Kidney capillary endothelial cell (primary cell): ENCODE measurements at regions not wholly inside any gene's neighbourhood (a gene's known extent, or its start where the extent isn't known, plus 50 kb on each side); places are given as distances from the start of the nearest gene placed in this dataset.

Source experiments
- DNase-seq: peaks from one replicate; pipeline ENCODE4 v3.0.0-alpha.2; 2018; ENCODE audit warnings: low spot score

DNA sequence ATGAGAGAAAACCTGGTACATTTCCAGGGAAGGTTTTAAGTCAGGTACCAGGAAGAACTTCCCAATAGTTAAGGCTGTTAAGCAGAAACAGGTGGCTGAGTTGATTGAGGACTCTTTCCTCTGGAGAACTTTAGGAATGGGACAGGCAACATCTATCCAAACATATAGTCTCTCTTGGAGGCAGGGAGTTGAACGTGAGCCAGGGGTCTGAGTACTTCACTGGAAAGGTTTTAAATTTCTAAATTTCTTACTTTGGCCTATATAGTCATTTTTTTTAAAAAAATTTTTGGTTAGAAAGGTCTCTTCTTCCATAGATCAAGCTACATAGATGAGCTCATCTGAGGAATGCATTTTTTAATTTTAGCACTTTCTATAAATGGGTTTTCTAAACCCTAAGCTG is 261.4 kb upstream of the TCF4 start:
- DNase-seq = no peak

DNA sequence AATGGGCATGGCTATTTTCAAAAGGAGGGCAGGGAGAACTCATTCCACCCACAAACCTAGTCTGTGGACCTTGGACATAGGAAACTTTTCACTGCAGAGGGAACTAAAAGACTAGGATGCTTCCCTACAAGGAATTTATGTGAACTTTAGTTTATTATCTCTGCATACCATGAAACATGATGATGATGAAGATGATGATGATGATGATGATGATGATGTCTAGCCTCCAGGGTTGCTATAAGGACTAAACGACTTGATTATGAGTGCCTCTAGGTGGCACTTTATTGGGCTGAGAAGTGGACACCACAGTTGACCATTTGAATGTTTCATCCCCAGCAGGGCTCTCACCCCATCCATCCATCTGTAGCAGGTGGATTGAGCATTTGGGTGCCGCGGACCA is 260.0 kb upstream of the TCF4 start:
- no peak for DNase-seq

DNA sequence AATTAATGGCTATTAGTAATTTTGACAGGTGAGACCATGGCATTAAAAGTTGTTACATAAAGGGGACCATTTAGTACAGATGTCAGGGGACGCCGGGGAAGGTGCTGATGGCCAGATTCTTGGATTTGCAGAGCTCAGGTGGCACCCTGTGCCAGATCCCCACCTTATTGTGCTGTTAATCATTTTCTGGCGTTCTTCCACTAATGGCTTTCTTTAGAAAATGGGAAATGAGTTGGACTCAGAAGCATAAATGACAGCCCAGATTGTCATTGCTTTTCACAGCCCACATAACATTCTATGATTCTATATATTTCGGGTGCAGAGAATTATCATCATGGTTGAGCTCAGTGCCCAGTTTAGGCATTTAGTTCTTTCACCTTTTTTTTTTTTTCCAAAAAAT is 257.2 kb upstream of the TCF4 start:
- DNase-seq = no peak

DNA sequence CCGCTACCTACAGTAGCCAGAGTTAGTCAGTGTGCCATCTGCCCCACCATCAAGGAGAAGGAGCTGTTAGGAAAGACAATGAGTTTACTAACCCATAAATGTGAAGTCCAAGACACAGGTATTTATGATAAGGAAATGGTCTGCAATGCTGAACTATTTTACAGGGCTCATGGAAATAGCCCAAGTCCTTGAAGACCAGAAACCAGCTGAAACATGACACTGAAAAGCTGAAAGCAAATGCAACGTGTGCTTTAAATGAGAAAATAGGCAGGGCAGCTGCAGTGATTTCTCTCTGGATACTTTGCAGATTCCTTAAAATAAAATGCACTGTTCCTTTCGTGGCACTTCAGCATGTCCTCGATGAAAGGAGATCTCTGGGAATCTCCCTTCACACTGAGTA is 256.4 kb upstream of the TCF4 start:
- no peak for DNase-seq

DNA sequence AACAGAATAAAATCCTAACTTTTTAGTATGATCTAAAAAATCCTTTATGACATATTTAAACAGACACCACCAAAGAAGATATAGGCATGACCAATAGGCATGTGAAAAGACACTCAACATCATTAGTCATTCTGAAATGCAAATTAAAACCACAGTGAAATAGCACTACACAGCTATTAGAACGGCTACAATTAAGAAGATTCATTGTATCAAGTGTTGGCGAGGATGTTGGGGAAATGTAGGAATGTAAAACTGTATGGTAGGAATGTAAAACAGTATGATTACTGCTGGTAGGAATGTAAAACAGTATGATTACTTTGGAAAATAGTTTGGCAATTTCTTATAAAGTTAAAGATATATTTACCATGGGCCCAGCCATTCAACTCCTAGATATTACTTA is 253.3 kb upstream of the TCF4 start:
- no peak for DNase-seq

- no peak for DNase-seq
These were observed 252.7 kb upstream of the TCF4 start for GRCh38 chr18:55840601-55841170.

- DNase-seq = no peak
These were observed 251.4 kb upstream of the TCF4 start for GRCh38 chr18:55839343-55839742.

DNA sequence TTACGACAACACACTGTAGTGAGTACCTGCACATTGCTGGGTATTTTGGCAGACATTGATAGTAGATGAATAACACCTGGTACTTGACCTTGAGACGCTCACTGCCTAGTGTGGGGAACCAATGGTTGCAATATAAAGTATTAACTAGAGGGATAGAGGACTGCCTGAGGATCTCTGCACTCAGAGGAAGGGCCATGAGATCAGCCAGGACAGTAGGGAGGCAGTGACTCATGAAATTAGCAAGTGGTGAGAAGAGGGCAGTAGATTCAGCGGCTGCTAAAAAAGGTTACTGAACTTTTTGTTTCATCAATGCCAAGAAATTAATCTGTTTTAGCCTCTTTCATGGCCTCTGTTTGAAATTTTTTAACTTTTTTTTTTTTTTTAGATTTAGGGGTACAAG is 250.8 kb upstream of the TCF4 start:
- no peak for DNase-seq

DNA sequence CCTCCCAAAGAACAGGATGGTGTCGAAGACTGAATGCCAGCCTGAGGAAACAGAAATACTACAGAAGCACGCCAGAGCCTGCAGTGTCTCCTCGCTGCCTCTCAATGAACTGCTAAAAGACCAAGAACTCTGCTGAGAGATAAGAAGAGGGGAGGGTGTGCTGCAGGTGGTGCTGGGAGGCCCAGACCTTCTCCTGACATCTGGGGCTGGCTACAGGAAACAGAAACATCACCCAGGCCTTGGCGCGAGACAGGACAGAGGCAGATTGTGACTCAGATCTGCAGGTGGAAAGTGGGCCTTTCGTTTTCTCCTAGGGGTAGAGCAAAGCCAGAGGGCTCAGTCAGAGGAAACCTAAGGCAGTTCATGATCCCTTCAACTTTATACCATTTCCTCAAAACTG is 250.3 kb upstream of the TCF4 start:
- DNase-seq = no peak

- peak; percentile 67 for DNase-seq
These were observed 245.6 kb upstream of the TCF4 start for GRCh38 chr18:55833543-55833942.

- DNase-seq = no peak
These were observed 242.6 kb upstream of the TCF4 start for GRCh38 chr18:55830544-55830943.

DNA sequence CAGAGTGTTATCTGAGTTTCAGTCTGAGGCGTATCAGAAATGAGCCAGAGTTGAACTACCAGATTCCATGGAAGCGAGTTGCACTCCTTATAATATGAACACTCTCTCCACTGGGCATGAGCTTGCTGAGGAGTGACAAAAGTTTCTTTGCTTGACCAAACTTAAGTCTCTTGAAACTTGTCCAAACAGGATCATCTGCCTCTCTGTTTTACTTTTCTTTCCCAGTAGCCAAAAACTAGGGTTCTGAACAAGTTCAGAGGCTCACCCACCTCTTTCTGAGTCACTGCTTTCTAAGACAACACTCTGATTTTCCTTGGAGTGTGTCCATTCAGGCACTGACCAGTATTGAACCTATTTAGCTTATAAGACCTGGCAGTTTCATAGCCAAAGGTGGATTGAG is 233.2 kb upstream of the TCF4 start:
- DNase-seq = no peak

GRCh38 chr18:55819448-55819847 is 231.5 kb upstream of the TCF4 start:
- no peak for DNase-seq

GRCh38 chr18:55818284-55818683 is 230.3 kb upstream of the TCF4 start:
- no peak for DNase-seq

- no peak for DNase-seq
These were observed 223.9 kb upstream of the TCF4 start for GRCh38 chr18:55811925-55812324.

DNA sequence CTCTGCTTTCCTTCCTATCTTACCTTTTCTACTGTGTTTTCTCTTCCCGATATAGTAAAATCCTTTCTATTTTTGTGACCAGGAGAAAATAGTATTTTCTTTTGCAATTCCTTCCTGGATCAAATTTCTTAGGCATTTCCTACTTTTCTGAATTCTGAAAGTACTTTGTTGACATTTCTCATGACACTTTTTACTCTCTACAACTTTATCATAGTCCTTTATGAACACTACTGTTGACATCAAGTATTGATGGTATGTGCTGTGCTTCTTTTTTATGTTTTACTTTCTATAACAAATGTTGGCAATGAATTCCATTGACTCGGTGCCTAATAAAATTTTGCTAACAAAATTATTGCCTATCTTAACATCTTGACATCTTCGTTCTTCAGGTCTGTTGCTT is 217.7 kb upstream of the TCF4 start:
- DNase-seq = no peak

DNA sequence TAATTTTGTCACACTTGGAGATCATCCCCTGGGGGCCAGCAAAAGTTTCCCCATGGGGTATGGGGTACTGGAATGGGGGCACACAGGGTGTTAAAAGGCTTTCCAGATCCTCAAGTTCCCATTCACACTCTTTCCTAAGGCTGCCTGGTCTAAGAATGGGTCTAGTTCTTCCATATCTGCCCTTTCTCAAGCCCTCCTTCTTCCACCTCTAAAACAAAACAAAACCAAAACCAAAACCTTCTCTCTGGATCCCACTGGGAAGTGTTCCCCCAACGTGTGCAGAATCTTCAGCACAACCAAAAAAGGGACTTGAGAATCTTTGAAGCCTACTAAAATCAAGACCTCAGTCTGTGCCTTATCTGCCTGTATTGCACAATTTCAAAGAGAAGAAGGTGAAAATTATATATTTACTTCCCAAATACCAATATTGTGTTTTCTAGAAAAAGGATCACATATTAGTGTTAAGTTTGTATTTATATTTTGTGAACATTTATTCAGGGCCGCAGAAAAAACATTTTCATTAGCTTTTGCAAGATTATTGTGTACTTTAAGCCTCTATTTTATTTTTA is 207.2 kb upstream of the TCF4 start:
- DNase-seq = no peak

- no peak for DNase-seq
These were observed 206.5 kb upstream of the TCF4 start for GRCh38 chr18:55794288-55795052.

- peak; percentile 96 for DNase-seq
These were observed 202.3 kb upstream of the TCF4 start for GRCh38 chr18:55790296-55790695.

- no peak for DNase-seq
These were observed 199.6 kb upstream of the TCF4 start for GRCh38 chr18:55787536-55788073.

DNA sequence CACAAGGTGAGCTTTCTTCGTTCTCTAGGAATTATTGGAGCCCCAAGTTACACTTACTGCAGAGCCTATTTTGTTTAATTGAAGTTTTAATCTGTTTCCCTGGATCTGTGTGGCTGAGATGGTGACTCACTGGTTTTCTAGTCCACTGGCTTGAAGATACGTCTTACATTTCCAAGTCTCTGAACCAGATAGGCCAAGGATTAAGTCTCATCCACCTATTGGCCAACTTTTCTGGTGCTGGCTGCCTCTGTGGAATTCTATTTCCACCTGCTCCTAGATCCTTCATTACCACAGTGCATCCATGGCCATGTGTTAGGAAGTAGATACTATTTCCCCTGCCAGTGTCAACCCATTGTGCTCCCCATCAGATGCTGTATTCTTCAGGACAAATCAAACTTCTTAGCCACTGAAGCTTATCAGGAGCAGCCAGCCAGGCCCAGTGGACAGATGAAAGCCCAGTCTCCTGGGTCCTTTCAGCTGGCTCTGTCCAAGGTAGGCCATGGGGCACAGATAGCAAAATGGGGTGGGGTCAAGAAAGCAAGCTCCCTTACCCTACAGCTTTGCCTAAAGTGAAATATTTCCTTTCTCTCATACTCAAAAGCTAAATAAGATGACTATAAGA is 198.8 kb upstream of the TCF4 start:
- DNase-seq = no peak

GRCh38 chr18:55783921-55784320 is 195.9 kb upstream of the TCF4 start:
- DNase-seq = no peak

DNA sequence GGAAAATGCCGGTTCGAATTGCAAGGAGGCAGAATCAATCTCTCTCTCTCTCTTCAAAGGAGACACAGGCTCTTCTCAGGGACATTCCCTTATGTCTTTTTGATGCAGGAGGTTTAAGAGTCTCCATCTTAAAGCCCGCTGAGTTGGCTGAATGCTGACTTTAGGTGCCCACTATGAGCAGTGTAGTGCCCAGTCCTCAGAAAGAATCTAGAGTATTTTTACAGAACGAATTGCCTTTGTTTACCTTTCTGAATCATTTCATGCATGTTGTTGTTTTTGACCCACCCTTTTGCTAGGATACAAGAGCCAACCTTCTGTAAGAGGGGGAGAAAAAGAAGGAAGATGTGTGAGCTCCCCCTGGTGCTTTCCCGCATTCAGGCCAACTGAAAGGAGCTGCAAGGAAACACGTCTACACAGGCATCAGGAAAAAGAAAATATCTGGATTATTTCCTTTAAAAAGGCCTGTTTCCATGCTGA is 193.5 kb upstream of the TCF4 start:
- peak; percentile 81 for DNase-seq
